Glomerular visceral epithelial cell (primary cell): ENCODE measurements at regions not wholly inside any gene's neighbourhood (a gene's known extent, or its start where the extent isn't known, plus 50 kb on each side); places are given as distances from the start of the nearest gene placed in this dataset.

Experiments used
- DNase-seq: peaks from one replicate; pipeline ENCODE4 v3.0.0-alpha.2; 2016; ENCODE audit errors: extremely low spot score

GRCh38 chr6:139860203-139860602 is 485.8 kb upstream of the CITED2 start:
- DNase-seq = no peak

- no peak for DNase-seq
Measured at GRCh38 chr6:139858429-139858828, 484.0 kb upstream of the CITED2 start.

DNA sequence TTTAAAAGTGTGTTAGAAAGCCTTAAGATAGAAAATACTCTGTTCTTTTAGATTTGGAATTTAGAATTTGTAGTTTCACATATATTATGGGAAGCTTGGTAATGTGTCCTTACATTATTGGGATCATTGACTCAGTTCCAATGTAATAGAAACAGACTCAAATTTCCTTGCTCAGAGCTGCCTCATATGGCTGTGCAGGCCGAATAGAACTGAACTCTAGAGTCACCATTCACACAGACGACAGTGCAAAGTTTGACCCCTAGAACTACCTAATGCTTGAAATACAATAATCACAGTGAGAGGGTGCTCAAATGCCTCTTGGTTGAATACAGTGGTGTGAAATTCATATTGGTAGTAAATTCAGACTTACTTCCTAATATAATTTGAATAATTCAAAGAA is 482.7 kb upstream of the CITED2 start:
- no peak for DNase-seq

DNA sequence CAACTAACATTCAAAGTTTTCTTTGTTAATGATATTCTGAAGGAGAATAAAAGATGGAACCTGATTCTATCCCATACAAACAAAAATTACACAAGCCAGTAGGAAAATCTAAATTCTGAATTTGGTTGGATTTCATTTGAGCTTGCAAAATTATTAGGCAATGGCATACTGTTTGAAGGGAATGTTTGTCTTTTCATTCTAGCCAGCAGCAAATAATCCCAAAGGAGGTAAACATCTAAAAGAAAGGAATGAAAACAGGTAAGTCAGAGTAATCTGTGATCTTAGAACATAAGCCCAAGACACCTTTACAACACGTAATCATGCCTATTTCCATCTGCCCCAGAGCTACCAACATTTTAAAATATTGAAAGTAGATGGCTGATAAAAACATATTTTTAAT is 482.1 kb upstream of the CITED2 start:
- no peak for DNase-seq

DNA sequence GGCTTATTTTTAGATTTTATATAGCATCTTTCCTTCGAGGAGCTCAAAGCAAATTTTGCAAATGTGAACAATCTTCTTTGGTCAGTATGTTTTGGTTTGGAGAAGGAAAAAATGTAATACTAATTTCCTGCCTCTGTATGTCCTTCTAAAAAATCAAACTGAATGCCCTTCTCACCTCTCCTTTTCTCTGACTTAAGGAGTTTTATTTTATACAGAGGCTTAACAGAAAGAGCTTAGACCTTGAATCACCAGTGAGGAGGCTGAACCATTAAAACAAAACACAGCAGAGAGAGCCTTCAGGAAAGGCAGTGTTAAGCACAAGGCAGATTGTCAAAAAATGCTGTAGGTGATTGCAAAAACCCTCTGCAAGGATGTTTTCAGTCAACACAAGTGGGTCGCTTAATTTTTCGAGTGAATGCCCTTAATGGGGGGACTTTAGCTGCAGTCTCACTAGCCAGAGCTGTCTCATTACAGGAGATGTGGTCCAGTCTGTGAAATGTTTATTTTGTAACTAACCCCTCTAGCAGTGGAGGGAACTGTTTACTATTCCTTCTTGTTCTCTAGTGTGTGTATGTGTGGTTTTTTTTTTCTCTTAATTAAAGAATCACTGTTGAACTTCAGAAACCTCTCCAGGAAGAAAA is 481.3 kb upstream of the CITED2 start:
- no peak for DNase-seq

DNA sequence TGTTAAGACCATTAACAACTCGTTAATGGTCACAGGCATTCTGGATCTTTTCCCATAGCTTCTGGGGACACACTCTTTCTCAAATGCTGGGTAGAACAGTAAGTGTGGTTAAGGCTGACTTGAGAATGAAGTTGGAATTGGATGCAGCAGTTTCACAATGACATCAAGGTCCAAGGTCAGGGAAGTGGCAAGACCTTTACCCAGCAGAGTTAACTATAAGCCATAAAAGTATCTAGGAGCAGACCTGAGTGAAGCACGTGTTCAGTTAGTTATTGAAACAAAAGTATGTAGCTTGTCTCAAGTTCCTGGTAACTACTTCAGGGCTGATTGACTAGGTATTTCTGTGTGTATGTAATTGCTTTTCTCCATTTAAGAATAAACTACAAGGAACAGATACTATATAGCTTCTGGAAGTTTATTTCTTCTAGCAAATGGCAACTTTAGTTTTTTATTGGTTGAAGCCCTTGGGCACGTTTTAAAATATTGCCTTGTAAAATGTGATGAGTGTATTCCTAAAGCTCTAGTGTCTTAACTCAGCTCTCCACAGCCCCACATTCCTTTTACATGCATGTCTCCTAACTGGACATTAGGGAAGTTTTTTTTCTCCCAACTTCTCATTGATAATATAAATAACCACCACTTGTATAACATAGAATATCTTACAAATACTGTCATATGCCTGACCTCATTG is 479.0 kb upstream of the CITED2 start:
- DNase-seq = peak; percentile 78

DNA sequence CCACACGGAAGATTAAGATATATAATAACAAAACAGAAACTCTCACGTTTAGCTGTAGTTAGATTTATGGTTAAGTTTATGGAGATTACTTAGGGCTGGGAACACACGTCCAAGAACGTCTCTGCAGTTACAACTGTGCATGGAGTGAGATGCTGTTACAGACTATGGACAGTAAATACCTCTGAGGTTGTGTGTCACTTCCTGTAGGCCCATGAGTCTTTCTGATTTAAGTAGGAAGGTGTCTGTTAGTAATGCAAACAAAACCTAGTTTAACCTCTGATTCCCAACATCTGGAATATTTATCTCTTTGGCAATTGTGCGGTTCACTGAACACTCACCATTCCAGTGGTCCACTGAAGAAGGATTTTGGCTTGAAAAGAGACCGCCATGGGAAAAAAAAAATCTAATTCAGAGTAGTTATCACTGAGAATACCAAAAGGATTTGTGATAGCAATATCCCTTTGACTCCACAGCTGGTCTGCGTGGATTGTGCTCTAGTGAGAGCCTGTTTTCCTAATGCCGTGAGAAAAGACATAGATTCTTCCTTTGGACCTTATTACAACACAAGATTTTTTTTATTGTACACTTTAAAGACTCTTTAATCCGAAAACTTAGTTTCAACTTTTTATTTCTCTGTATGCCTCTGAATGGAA is 478.2 kb upstream of the CITED2 start:
- DNase-seq = peak; percentile 67

GRCh38 chr6:139852067-139852466 is 477.6 kb upstream of the CITED2 start:
- DNase-seq = no peak

- no peak for DNase-seq
Measured at GRCh38 chr6:139851206-139851605, 476.8 kb upstream of the CITED2 start.

DNA sequence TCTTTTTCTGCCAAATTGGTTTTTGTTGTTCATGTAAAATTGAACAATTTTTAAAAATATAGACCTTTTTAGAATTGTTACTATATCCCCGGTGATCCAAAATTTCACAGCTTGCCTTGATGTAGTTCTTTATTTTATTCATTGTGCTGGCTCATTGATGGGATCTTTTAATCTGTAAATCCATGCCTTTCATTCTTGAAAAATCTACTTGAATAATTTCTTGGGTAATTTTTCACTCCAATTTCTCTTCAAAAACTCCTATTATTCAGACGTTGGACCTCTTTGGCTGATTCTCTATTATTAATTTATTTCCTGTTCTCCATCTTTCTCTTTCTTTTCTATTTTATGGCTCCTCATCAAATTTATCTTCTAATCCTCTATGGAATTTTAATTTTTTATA is 476.1 kb upstream of the CITED2 start:
- DNase-seq = no peak

DNA sequence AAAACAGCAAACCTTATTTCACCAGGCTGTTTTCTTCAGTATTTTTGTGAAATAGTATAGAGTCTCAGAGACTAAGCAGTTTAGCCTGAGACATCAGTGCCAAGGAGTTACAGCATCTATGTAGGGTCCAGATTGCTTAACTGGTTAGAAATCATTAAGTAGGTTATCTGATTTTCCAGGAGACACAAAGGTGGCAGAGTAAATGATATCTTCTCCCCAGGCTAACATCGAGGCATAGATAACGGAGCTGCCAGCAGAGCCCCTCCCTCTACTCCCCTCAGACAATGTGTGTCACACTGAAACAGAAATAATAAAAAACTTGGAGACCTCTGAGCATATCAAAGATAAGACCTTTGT is 473.0 kb upstream of the CITED2 start:
- DNase-seq = no peak

- DNase-seq = peak; percentile 16
Measured at GRCh38 chr6:139846538-139847456, 472.3 kb upstream of the CITED2 start.

GRCh38 chr6:139844907-139845306 is 470.5 kb upstream of the CITED2 start:
- no peak for DNase-seq

DNA sequence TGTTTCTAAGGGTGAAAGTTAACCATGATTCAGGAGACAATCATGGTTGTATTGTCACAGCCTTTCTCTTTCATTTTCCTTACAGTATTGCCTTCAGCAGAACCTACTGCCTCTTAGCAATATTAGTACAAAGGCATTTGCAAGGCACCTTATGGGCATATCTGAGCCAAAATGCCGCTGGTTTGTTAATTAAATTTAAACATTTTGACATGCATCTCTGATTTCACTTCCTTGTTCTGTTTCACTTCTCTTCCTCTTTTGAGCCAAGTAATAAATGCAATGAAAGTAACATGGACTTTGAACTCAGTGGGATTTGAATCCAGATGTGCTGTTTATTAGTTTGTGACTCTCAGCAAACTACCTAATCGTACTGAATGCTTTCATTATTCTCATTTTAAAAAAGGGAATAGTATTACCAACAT is 467.4 kb upstream of the CITED2 start:
- DNase-seq = no peak

DNA sequence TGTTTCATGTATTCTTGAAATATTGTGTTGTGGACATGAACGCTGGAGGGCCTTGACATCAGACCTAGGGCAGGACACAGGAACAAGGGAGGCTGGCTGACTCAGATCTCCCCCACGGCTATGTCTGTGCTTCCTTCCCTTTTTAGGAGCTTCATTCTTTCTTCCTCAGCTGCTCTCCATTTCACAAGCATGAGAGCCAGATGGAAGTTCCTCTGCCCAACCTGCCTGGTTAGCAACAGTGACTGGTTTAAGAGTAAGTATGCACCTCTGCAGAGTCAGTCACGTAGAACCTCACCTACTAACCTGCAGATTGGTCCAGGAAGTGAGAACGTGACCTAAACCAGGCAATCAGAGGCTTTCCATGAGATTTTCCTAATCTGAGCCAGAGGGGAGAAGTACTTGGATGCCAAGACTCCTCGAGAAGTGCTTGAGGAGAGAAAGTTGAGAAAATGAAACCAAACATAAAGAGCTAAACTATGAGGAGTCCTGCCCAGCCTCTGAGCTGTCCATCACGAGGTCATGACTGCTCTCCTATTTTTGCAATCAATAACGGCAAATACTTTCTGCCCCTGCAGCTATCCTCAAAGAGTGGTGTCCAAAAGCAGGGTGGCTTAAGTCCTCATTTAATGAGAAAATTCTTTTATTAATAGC is 465.2 kb upstream of the CITED2 start:
- DNase-seq = no peak

DNA sequence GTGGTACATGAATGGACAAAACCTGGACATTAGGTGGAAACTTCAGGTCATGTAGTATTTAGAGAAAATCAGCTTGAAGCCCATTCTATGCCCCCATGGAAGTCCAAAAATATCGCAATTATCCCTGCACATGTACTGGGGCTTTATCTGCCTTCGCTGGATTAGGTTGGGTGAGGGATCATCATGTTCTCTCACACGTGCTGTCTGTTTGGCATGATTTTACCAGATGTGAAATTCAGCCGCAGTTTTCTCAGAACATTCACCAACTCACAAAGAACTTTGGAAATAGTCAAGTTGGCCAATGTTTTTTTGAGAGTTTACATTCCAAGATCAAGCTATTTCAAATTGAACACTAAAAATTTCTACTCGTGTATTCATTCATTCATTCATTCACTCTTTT is 459.8 kb upstream of the CITED2 start:
- DNase-seq = no peak

DNA sequence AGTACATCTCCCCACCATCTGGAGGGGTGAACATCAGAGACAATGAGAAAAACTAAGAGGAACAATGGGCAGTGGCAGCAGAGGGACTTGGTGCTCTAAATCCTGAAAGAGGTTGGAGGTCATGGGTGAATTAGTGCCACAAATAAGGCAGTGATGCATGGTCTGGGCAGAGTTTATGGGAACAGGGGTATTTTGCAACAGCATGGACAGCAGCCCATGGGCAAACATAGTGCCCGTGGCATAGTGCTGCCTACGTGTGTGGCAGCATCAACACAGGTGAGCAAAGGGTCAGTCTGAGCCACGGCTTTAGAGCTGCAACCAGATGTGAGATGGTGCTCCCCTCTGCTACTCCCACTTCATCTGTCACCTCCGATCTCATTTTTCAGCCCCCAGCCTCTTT is 459.1 kb upstream of the CITED2 start:
- no peak for DNase-seq

- no peak for DNase-seq
Measured at GRCh38 chr6:139832493-139833305, 458.3 kb upstream of the CITED2 start.

DNA sequence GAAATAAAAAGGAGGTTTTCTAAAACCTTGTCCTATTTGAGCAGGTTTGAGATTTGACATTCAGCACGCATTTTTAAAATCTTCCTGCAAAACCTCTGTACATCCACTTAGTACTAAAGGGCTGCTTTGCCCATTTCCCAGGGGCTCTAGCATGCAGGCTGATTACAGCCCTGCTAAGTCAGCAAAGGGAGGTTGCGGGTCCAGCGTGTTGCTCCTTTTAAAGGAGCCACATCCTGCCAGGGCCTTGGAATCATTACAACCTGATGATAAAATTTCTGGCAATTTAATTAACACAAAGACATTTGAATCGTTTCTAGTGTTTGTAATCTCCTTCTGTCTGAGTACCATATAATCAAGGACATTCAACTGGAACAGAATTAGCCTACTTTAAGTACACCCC is 455.1 kb upstream of the CITED2 start:
- DNase-seq = no peak

GRCh38 chr6:139828751-139829519 is 454.5 kb upstream of the CITED2 start:
- DNase-seq = no peak
